Ishikawa (cell line): ENCODE measurements at regions not wholly inside any gene's neighbourhood (a gene's known extent, or its start where the extent isn't known, plus 50 kb on each side); places are given as distances from the start of the nearest gene placed in this dataset.

Experiments used
- CEBPB ChIP-seq: IDR thresholded peaks from 2 replicates; pipeline ENCODE4 v1.6.1; 2012
- CREB1 ChIP-seq: IDR thresholded peaks from 2 replicates; pipeline ENCODE4 v1.6.1; 2012; ENCODE audit warnings: low read depth
- EGR1 ChIP-seq: IDR thresholded peaks from 2 replicates; pipeline ENCODE4 v1.6.1; 2012
- EP300 ChIP-seq: IDR thresholded peaks from 2 replicates; pipeline ENCODE4 v1.6.1; 2012; ENCODE audit warnings: borderline replicate concordance
- FOXM1 ChIP-seq: IDR thresholded peaks from 2 replicates; pipeline ENCODE4 v1.6.1; 2012; ENCODE audit warnings: low read depth, borderline replicate concordance
- NFIC ChIP-seq: IDR thresholded peaks from 2 replicates; pipeline ENCODE4 v1.6.1; 2012
- RAD21 ChIP-seq: IDR thresholded peaks from 2 replicates; pipeline ENCODE4 v1.6.1; 2012; ENCODE audit warnings: low read depth
- TAF1 ChIP-seq: IDR thresholded peaks from 2 replicates; pipeline ENCODE4 v1.6.1; 2012; ENCODE audit warnings: low read depth, mild to moderate bottlenecking
- TCF12 ChIP-seq: IDR thresholded peaks from 2 replicates; pipeline ENCODE4 v1.6.1; 2012; ENCODE audit warnings: low read depth
- TEAD4 ChIP-seq: IDR thresholded peaks from 2 replicates; pipeline ENCODE4 v1.6.1; 2012
- YY1 ChIP-seq: IDR thresholded peaks from 2 replicates; pipeline ENCODE4 v1.6.1; 2012; ENCODE audit warnings: low read depth
- ZBTB7A ChIP-seq: IDR thresholded peaks from 2 replicates; pipeline ENCODE4 v1.6.1; 2012; ENCODE audit warnings: low read depth
- TF ChIP-seq, protein P1 (sequence below): IDR thresholded peaks from 2 replicates; pipeline ENCODE4 v1.6.1; 2012; ENCODE audit warnings: low read depth, mild to moderate bottlenecking
- TF ChIP-seq, protein P2 (sequence below): IDR thresholded peaks from 2 replicates; pipeline ENCODE4 v1.6.1; 2012
- TF ChIP-seq, protein P3 (sequence below): IDR thresholded peaks from 2 replicates; pipeline ENCODE4 v1.6.1; 2012

GRCh38 chr11:22460181-22460580, 122.0 kb downstream of the SLC17A6 start:
- no peak for TF ChIP-seq TEAD4
- TF ChIP-seq RAD21, result no peak
- TF ChIP-seq TAF1, result no peak
- TF ChIP-seq CEBPB, result no peak
- no peak for TF ChIP-seq TCF12
- TF ChIP-seq, protein P1, sequence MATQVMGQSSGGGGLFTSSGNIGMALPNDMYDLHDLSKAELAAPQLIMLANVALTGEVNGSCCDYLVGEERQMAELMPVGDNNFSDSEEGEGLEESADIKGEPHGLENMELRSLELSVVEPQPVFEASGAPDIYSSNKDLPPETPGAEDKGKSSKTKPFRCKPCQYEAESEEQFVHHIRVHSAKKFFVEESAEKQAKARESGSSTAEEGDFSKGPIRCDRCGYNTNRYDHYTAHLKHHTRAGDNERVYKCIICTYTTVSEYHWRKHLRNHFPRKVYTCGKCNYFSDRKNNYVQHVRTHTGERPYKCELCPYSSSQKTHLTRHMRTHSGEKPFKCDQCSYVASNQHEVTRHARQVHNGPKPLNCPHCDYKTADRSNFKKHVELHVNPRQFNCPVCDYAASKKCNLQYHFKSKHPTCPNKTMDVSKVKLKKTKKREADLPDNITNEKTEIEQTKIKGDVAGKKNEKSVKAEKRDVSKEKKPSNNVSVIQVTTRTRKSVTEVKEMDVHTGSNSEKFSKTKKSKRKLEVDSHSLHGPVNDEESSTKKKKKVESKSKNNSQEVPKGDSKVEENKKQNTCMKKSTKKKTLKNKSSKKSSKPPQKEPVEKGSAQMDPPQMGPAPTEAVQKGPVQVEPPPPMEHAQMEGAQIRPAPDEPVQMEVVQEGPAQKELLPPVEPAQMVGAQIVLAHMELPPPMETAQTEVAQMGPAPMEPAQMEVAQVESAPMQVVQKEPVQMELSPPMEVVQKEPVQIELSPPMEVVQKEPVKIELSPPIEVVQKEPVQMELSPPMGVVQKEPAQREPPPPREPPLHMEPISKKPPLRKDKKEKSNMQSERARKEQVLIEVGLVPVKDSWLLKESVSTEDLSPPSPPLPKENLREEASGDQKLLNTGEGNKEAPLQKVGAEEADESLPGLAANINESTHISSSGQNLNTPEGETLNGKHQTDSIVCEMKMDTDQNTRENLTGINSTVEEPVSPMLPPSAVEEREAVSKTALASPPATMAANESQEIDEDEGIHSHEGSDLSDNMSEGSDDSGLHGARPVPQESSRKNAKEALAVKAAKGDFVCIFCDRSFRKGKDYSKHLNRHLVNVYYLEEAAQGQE, result no peak
- TF ChIP-seq FOXM1, result no peak
- no peak for TF ChIP-seq YY1
- TF ChIP-seq NFIC, result no peak
- TF ChIP-seq EGR1, result no peak
- TF ChIP-seq, protein P2, sequence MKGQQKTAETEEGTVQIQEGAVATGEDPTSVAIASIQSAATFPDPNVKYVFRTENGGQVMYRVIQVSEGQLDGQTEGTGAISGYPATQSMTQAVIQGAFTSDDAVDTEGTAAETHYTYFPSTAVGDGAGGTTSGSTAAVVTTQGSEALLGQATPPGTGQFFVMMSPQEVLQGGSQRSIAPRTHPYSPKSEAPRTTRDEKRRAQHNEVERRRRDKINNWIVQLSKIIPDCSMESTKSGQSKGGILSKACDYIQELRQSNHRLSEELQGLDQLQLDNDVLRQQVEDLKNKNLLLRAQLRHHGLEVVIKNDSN, result no peak
- no peak for TF ChIP-seq ZBTB7A
- TF ChIP-seq EP300, result no peak
- TF ChIP-seq CREB1, result no peak
- TF ChIP-seq, protein P3, sequence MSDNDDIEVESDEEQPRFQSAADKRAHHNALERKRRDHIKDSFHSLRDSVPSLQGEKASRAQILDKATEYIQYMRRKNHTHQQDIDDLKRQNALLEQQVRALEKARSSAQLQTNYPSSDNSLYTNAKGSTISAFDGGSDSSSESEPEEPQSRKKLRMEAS, result no peak

DNA sequence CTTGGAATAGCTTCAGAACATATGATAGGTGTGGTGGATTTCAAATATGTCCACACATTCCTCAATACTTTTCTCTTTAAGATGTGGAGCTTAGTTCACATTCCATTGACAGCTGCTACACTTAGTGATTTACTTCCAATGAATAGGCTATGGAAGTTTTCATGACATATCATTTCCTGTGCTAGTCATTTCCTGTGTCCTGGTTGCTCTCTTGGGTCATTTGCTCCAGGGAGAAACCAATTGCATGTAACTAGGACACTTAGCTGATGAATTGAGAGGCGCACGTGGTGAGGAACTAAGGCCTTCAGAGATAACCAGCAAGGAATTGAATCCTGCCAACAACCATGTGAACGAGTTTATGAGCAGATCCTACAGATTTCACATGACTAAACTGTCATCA, 120.9 kb downstream of the SLC17A6 start:
- no peak for TF ChIP-seq CEBPB
- TF ChIP-seq EGR1, result no peak

- TF ChIP-seq FOXM1 (no peak), ZBTB7A (no peak), RAD21 (no peak), EGR1 (no peak), EP300 (no peak), TAF1 (no peak), NFIC (no peak), TEAD4 (no peak), TCF12 (no peak), CREB1 (no peak)
- TF ChIP-seq, protein P3, result no peak
- TF ChIP-seq, protein P1, result no peak
- TF ChIP-seq, protein P2, result no peak
Measured at GRCh38 chr11:22458161-22458560, 120.0 kb downstream of the SLC17A6 start.

DNA sequence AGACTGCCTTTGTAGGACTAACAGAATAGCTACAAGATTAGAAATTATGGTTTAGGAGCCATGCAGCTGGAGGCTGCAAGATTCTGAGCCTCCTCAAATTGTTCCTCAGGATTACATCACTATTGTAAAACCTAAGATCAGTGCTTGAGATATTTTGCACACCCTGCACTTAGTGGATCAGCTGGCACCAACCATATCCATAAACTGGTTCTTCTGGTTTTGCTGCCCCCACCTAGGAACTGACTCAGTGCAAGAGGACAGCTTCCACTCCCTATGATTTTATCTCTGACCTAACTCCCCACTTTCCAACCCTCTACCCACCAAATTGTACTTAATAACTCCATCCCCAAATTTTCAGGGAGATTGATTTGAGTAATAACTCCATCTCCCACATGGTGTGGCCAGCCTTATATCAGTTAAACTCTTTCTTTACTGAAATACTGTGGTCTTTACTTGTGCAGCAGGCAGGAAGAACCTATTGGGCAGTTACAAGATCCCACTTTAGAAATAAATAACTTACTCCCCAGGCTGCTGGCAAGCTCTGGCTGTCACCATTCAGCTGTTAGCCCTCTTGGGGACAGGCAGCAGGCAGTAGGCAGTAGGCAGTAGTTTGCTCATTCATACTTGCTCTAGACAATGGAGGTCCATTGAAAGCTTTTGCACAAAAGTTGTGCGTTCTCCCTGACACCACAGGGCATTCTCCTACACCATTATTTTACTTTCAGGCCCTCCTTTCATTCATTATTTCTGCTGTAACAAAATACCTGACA, 119.0 kb downstream of the SLC17A6 start:
- TF ChIP-seq, protein P1, result no peak
- no peak for TF ChIP-seq NFIC
- no peak for TF ChIP-seq ZBTB7A
- TF ChIP-seq EP300, result no peak
- no peak for TF ChIP-seq CEBPB
- no peak for TF ChIP-seq YY1
- no peak for TF ChIP-seq TAF1
- no peak for TF ChIP-seq CREB1
- TF ChIP-seq TEAD4, result no peak
- no peak for TF ChIP-seq FOXM1
